VCaP (cell line): ENCODE measurements at regions not wholly inside any gene's neighbourhood (a gene's known extent, or its start where the extent isn't known, plus 50 kb on each side); places are given as distances from the start of the nearest gene placed in this dataset.

Source experiments
- H3K27ac ChIP-seq: fragments of 450-650 bp; 2 replicates; pipeline ENCODE4 v1.5.1; 2017
- CTCF ChIP-seq: fragments of 450-650 bp; conservative IDR thresholded peaks from 2 replicates; pipeline ENCODE4 v1.5.1; 2017; ENCODE audit warnings: mild to moderate bottlenecking, moderate library complexity

- TF ChIP-seq CTCF, result no peak
- H3K27ac ChIP-seq, result no peak overlapping the region
These were observed 51.0 kb upstream of the PCBP1 start for GRCh38 chr2:70036290-70036689.

GRCh38 chr2:70035344-70035844, 51.9 kb upstream of the PCBP1 start:
- TF ChIP-seq CTCF, result no peak
- peak overlapping the region; percentile 55 for H3K27ac ChIP-seq

GRCh38 chr2:70030724-70031420, 56.4 kb upstream of the PCBP1 start:
- H3K27ac ChIP-seq, result no peak overlapping the region
- no peak for TF ChIP-seq CTCF

GRCh38 chr2:70029814-70030409, 57.4 kb upstream of the PCBP1 start:
- no peak overlapping the region for H3K27ac ChIP-seq
- no peak for TF ChIP-seq CTCF

- no peak overlapping the region for H3K27ac ChIP-seq
- no peak for TF ChIP-seq CTCF
These were observed 62.9 kb upstream of the ASPRV1 start for GRCh38 chr2:70024284-70024683.

- no peak for TF ChIP-seq CTCF
- H3K27ac ChIP-seq, result peak overlapping the region; percentile 51
These were observed 57.7 kb upstream of the ASPRV1 start for GRCh38 chr2:70019096-70019495.

GRCh38 chr2:70017962-70018361, 56.5 kb upstream of the ASPRV1 start:
- peak overlapping the region; percentile 51; the same call in 1 of the 2 replicates for H3K27ac ChIP-seq
- no peak for TF ChIP-seq CTCF
